Endothelial cell of umbilical vein (primary cell): ENCODE measurements at regions not wholly inside any gene's neighbourhood (a gene's known extent, or its start where the extent isn't known, plus 50 kb on each side); places are given as distances from the start of the nearest gene placed in this dataset.

Experiments used
- BruUV-seq: library from RNA; stranded (reverse); fragments of 400-500 nt; replicated peaks from 2 replicates; lab custom pipeline; 2021; lab: Mats Ljungman, UMichigan
- CTCF ChIA-PET: fragments of 300-600, 350-600 bp; sonication (Branson Sonifier 250); formaldehyde crosslinking; loops from one replicate; lab custom pipeline; 2021; ENCODE audit warnings: antibody characterized with exemption, inconsistent platforms; lab: Charles Lee
- POLR2A ChIA-PET: fragments of 300-600, 350-600 bp; sonication (Branson Sonifier 250); formaldehyde crosslinking; loops from one replicate; lab custom pipeline; 2021; ENCODE audit warnings: antibody characterized with exemption, inconsistent platforms; lab: Charles Lee
- DNase-seq: peaks from one replicate; pipeline ENCODE4 v3.0.0-alpha.2; 2011; ENCODE audit warnings: low read depth, low spot score
- FAIRE-seq: peaks from 2 replicates; lab custom pipeline; 2011; peaks lifted over from hg19 to GRCh38; lab: Jason Lieb, UNC
- H2AFZ ChIP-seq: 2 replicates; pipeline ENCODE4 v1.6.0; 2012; ENCODE audit warnings: low read depth, low read length, control low read depth, inconsistent platforms
- H3K27ac ChIP-seq: 2 replicates; pipeline ENCODE4 v1.5.1; 2011; ENCODE audit warnings: low read depth, mild to moderate bottlenecking, control low read depth, low read length, moderate library complexity; ENCODE audit not compliant: insufficient read depth
- H3K27me3 ChIP-seq, 2 experiments: 2 replicates each; pipeline versions ENCODE4 v1.6.0 to v1.6.1; 2011; ENCODE audit warnings: low read length in 2 of 2, mixed read lengths in 1 of 2; ENCODE audit not compliant: control insufficient read depth in 2 of 2, insufficient read depth in 2 of 2
- H3K36me3 ChIP-seq, 2 experiments: 2 replicates in 1 of 2; 3 replicates in 1 of 2; pipeline ENCODE4 v1.5.1; 2011; ENCODE audit warnings: low read length in 2 of 2, mild to moderate bottlenecking in 1 of 2, moderate library complexity in 1 of 2; ENCODE audit not compliant: control insufficient read depth in 2 of 2, insufficient read depth in 2 of 2; ENCODE audit errors: extremely low read depth in 1 of 2
- H3K4me1 ChIP-seq: 3 replicates; pipeline ENCODE4 v1.5.1; 2011; ENCODE audit warnings: mild to moderate bottlenecking, low read length; ENCODE audit not compliant: control insufficient read depth, insufficient read depth; ENCODE audit errors: extremely low read depth
- H3K4me2 ChIP-seq: 2 replicates; pipeline ENCODE4 v1.6.1; 2011; ENCODE audit warnings: low read length, control low read depth, mixed read lengths; ENCODE audit not compliant: insufficient read depth
- H3K4me3 ChIP-seq, 3 experiments: fragments of 200-600 bp in 1 of 3; sonication (generic), shearing (Covaris generic) in 1 of 3; replicated peaks in 1 of 3; 2 replicates each; pipeline ENCODE4 v1.5.1; 2011 to 2016; ENCODE audit warnings: control low read depth in 3 of 3, low read length in 3 of 3, mild to moderate bottlenecking in 2 of 3, inconsistent platforms in 1 of 3, low read depth in 1 of 3, moderate library complexity in 1 of 3; ENCODE audit not compliant: insufficient read depth in 1 of 3
- H3K79me2 ChIP-seq: 2 replicates; pipeline ENCODE4 v1.6.0; 2012; ENCODE audit warnings: low read length, inconsistent platforms; ENCODE audit not compliant: control insufficient read depth, insufficient read depth
- H3K9ac ChIP-seq: replicated peaks from 2 replicates; pipeline ENCODE3; 2011; ENCODE audit warnings: low read length, control low read depth; ENCODE audit not compliant: insufficient read depth; ENCODE audit errors: extremely low read depth
- H3K9me1 ChIP-seq: replicated peaks from 3 replicates; pipeline ENCODE4 v1.6.0; 2011; ENCODE audit warnings: mild to moderate bottlenecking, low read length; ENCODE audit not compliant: control insufficient read depth, insufficient read depth; ENCODE audit errors: extremely low read depth
- H3K9me3 ChIP-seq: replicated peaks from 2 replicates; pipeline ENCODE4 v1.5.1; 2012; ENCODE audit warnings: low read length, inconsistent platforms; ENCODE audit not compliant: control insufficient read depth, insufficient read depth
- H4K20me1 ChIP-seq: replicated peaks from 2 replicates; pipeline ENCODE3; 2011; ENCODE audit warnings: mild to moderate bottlenecking, low read length; ENCODE audit not compliant: control insufficient read depth, insufficient read depth; ENCODE audit errors: extremely low read depth
- EZH2 ChIP-seq: IDR thresholded peaks from 2 replicates; pipeline ENCODE4 v1.6.1; 2012; ENCODE audit warnings: borderline replicate concordance, low read depth, mild to moderate bottlenecking, moderate library complexity, low read length, inconsistent platforms; ENCODE audit not compliant: severe bottlenecking
- FOS ChIP-seq: IDR thresholded peaks from 2 replicates; pipeline ENCODE4 v1.6.1; 2011; ENCODE audit warnings: mild to moderate bottlenecking, low read length, moderate library complexity, borderline replicate concordance; ENCODE audit not compliant: insufficient read depth
- GATA2 ChIP-seq: IDR thresholded peaks from 2 replicates; pipeline ENCODE4 v1.7.0; 2011; ENCODE audit warnings: low read depth, mild to moderate bottlenecking, moderate library complexity, mixed read lengths, low read length; ENCODE audit not compliant: insufficient read length, insufficient read depth
- JUN ChIP-seq: IDR thresholded peaks from 2 replicates; pipeline ENCODE4 v1.6.1; 2011; ENCODE audit warnings: borderline replicate concordance, low read depth; ENCODE audit not compliant: insufficient read length, insufficient read depth
- MYC ChIP-seq: IDR thresholded peaks from one replicate; pipeline ENCODE4 v1.6.1; 2011; ENCODE audit warnings: mild to moderate bottlenecking, low read depth, low read length
- POLR2A ChIP-seq: IDR thresholded peaks from 2 replicates; pipeline ENCODE4 v1.6.1; 2012; ENCODE audit warnings: low read depth, mild to moderate bottlenecking, control low read depth, low read length
- POLR2AphosphoS5 ChIP-seq: IDR thresholded peaks from 2 replicates; pipeline ENCODE4 v1.6.1; 2012; ENCODE audit warnings: low read depth, mild to moderate bottlenecking, control low read depth, low read length, moderate library complexity; ENCODE audit not compliant: insufficient read depth
- dilution Hi-C: fragments of 300-500 bp; cut with MboI; formaldehyde crosslinking; loops from one replicate; pipeline ENCODE4 v1.15.0; 2019; ENCODE audit warnings: low sequenced_read_pairs; ENCODE audit not compliant: extremely low pct_ligation_motif_present
- intact Hi-C: fragments of 100-400 bp; cut with micrococcal nuclease; formaldehyde crosslinking; loops from one replicate; pipeline ENCODE4 v1.10.0; 2022
- TF ChIP-seq, protein P1 (sequence below): IDR thresholded peaks from 2 replicates; pipeline ENCODE4 v1.6.1; 2011; ENCODE audit not compliant: insufficient read depth, insufficient read length
- TF ChIP-seq, protein P2 (sequence below), 2 donors: IDR thresholded peaks; 1 replicate in 1 of 2; 2 replicates in 1 of 2; pipeline ENCODE4 v1.5.1; 2011; ENCODE audit warnings: low read length in 2 of 2, mild to moderate bottlenecking in 2 of 2, moderate library complexity in 2 of 2, control low read depth in 1 of 2, inconsistent platforms in 1 of 2, low read depth in 1 of 2; ENCODE audit not compliant: insufficient read depth in 1 of 2; ENCODE audit errors: extremely low read depth in 1 of 2

DNA sequence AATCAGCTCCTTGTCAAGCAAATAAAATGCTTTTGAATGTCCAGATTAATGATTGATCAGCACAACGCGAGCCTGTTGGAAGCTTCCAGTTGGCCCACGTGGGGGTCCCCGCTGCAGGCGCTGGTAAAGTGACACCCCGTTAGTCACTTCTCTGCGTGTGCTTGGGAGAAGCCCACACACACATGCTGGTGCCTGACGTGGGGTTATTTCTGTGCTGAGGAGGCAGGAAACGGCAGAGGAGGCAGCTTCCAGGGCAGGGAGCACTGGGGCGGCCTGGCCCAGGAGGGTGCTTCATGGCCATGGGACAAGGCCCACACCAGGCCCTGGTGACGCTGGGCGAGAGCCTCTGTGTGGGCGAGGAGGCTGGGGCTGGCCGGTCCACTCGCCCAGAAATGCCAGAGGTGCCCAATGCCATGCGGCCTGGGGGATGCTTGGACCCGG, 101.5 kb downstream of the KIF26A start:
- Histone ChIP-seq H3K27ac (no peak overlapping the region), H3K36me3 (no peaks in the 10 kb centered on the region), H3K4me2 (no peak overlapping the region), H3K9ac (no peak overlapping the region), H2AFZ (no peak overlapping the region), H4K20me1 (no peaks in the 10 kb centered on the region), H3K9me1 (no peaks in the 10 kb centered on the region), H3K4me3 (no peak overlapping the region), H3K27me3 (no peaks in the 10 kb centered on the region), H3K79me2 (no peaks in the 10 kb centered on the region), H3K9me3 (no peaks in the 10 kb centered on the region), H3K4me1 (no peaks in the 10 kb centered on the region)
- DNase-seq = no peak
- POLR2A ChIA-PET = no interaction called here
- no peak for FAIRE-seq
- no TSS peak for BruUV-seq
- CTCF ChIA-PET = no interaction called here
- TF ChIP-seq, protein P1, sequence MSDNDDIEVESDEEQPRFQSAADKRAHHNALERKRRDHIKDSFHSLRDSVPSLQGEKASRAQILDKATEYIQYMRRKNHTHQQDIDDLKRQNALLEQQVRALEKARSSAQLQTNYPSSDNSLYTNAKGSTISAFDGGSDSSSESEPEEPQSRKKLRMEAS = no peak
- TF ChIP-seq POLR2A = no peak
- no peak for TF ChIP-seq JUN
- no peak for TF ChIP-seq FOS
- no peak for TF ChIP-seq MYC
- TF ChIP-seq POLR2AphosphoS5 = no peak
- TF ChIP-seq, protein P2, sequence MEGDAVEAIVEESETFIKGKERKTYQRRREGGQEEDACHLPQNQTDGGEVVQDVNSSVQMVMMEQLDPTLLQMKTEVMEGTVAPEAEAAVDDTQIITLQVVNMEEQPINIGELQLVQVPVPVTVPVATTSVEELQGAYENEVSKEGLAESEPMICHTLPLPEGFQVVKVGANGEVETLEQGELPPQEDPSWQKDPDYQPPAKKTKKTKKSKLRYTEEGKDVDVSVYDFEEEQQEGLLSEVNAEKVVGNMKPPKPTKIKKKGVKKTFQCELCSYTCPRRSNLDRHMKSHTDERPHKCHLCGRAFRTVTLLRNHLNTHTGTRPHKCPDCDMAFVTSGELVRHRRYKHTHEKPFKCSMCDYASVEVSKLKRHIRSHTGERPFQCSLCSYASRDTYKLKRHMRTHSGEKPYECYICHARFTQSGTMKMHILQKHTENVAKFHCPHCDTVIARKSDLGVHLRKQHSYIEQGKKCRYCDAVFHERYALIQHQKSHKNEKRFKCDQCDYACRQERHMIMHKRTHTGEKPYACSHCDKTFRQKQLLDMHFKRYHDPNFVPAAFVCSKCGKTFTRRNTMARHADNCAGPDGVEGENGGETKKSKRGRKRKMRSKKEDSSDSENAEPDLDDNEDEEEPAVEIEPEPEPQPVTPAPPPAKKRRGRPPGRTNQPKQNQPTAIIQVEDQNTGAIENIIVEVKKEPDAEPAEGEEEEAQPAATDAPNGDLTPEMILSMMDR (IDR thresholded peaks at IDR 0.05; ENCODE audit: extremely low read depth in 1 of 2, insufficient read depth in 1 of 2, low read depth in 1 of 2, low read length in 2 of 2) = no peak
- TF ChIP-seq EZH2 = no peak
- no peak for TF ChIP-seq GATA2
- dilution Hi-C loops = no loop called here
- intact Hi-C loops = no loop called here
